ENCODE measurements at regions not wholly inside any gene's neighbourhood (a gene's known extent, or its start where the extent isn't known, plus 50 kb on each side); places are given as distances from the start of the nearest gene placed in this dataset.

- Histone ChIP-seq H2AFZ (ENCODE audit: low read depth, low read length) (no peak overlapping the region), H3K9ac (ENCODE audit: low read length) (no peak overlapping the region), H3K27me3 (ENCODE audit: insufficient read depth, low read depth, low read length) (no peaks in the 10 kb centered on the region), H3K9me3 (ENCODE audit: low read length) (no peaks in the 10 kb centered on the region), H3K79me2 (replicated peaks; ENCODE audit: insufficient read depth, low read length) (no peaks in the 10 kb centered on the region), H3K27ac (ENCODE audit: low read length) (no peak overlapping the region), H3K4me3 (ENCODE audit: low read length) (no peak overlapping the region), H3F3A (ENCODE audit: insufficient read depth, low read length, poor library complexity, severe bottlenecking) (no peaks in the 10 kb centered on the region), H3K36me3 (ENCODE audit: insufficient read depth, low read length) (no peaks in the 10 kb centered on the region), H3K4me2 (ENCODE audit: low read length) (no peak overlapping the region), H3K9me2 (ENCODE audit: insufficient read depth, low read length) (no peaks in the 10 kb centered on the region), H4K20me1 (ENCODE audit: insufficient read depth) (no peaks in the 10 kb centered on the region)
- TF ChIP-seq, protein P1, sequence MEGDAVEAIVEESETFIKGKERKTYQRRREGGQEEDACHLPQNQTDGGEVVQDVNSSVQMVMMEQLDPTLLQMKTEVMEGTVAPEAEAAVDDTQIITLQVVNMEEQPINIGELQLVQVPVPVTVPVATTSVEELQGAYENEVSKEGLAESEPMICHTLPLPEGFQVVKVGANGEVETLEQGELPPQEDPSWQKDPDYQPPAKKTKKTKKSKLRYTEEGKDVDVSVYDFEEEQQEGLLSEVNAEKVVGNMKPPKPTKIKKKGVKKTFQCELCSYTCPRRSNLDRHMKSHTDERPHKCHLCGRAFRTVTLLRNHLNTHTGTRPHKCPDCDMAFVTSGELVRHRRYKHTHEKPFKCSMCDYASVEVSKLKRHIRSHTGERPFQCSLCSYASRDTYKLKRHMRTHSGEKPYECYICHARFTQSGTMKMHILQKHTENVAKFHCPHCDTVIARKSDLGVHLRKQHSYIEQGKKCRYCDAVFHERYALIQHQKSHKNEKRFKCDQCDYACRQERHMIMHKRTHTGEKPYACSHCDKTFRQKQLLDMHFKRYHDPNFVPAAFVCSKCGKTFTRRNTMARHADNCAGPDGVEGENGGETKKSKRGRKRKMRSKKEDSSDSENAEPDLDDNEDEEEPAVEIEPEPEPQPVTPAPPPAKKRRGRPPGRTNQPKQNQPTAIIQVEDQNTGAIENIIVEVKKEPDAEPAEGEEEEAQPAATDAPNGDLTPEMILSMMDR (IDR thresholded peaks at IDR 0.05; ENCODE audit: poor library complexity, severe bottlenecking), result no peak
- TF ChIP-seq SMC3 (conservative IDR thresholded peaks at IDR 0.05; ENCODE audit: poor library complexity), result no peak
- no peak for TF ChIP-seq EP300 (conservative IDR thresholded peaks at IDR 0.05; ENCODE audit: poor library complexity, severe bottlenecking)
- TF ChIP-seq REST (IDR thresholded peaks at IDR 0.05; ENCODE audit: borderline replicate concordance), result no peak
- TF ChIP-seq MXI1 (conservative IDR thresholded peaks at IDR 0.05; ENCODE audit: poor library complexity, severe bottlenecking), result no peak
- no peak for TF ChIP-seq TAF1 (IDR thresholded peaks at IDR 0.05; ENCODE audit: low read depth)
- TF ChIP-seq POLR2AphosphoS5 (IDR thresholded peaks at IDR 0.05), result no peak
- no peak for TF ChIP-seq EZH2 (IDR thresholded peaks at IDR 0.05; ENCODE audit: borderline replicate concordance, insufficient read depth, low read length, poor library complexity, severe bottlenecking)
- no peak for TF ChIP-seq RAD21 (conservative IDR thresholded peaks at IDR 0.05)
Observed at GRCh38 chr2:120935339-120936313, 200.0 kb downstream of the GLI2 start.

GRCh38 chr2:120936476-120937334 lies 201.0 kb downstream of the GLI2 start:
- H3K27me3 ChIP-seq (ENCODE audit: insufficient read depth, low read depth, low read length), result no peaks in the 10 kb centered on the region
- no peaks in the 10 kb centered on the region for H3K9me2 ChIP-seq (ENCODE audit: insufficient read depth, low read length)
- H4K20me1 ChIP-seq (ENCODE audit: insufficient read depth), result no peaks in the 10 kb centered on the region
- H3K4me2 ChIP-seq (ENCODE audit: low read length), result no peak overlapping the region
- TF ChIP-seq EP300 (conservative IDR thresholded peaks at IDR 0.05; ENCODE audit: poor library complexity, severe bottlenecking) (no peak), TAF1 (IDR thresholded peaks at IDR 0.05; ENCODE audit: low read depth) (no peak), EZH2 (IDR thresholded peaks at IDR 0.05; ENCODE audit: borderline replicate concordance, insufficient read depth, low read length, poor library complexity, severe bottlenecking) (no peak), MXI1 (conservative IDR thresholded peaks at IDR 0.05; ENCODE audit: poor library complexity, severe bottlenecking) (no peak), RAD21 (conservative IDR thresholded peaks at IDR 0.05) (no peak), POLR2AphosphoS5 (IDR thresholded peaks at IDR 0.05) (no peak), SMC3 (conservative IDR thresholded peaks at IDR 0.05; ENCODE audit: poor library complexity) (no peak), REST (IDR thresholded peaks at IDR 0.05; ENCODE audit: borderline replicate concordance) (no peak)
- TF ChIP-seq, protein P1 (IDR thresholded peaks at IDR 0.05; ENCODE audit: poor library complexity, severe bottlenecking), result no peak
- H3K9ac ChIP-seq (ENCODE audit: low read length), result no peak overlapping the region
- no peaks in the 10 kb centered on the region for H3K79me2 ChIP-seq (replicated peaks; ENCODE audit: insufficient read depth, low read length)
- H3K27ac ChIP-seq (ENCODE audit: low read length), result no peak overlapping the region
- H3K36me3 ChIP-seq (ENCODE audit: insufficient read depth, low read length), result no peaks in the 10 kb centered on the region
- no peaks in the 10 kb centered on the region for H3F3A ChIP-seq (ENCODE audit: insufficient read depth, low read length, poor library complexity, severe bottlenecking)
- H3K4me3 ChIP-seq (ENCODE audit: low read length), result no peak overlapping the region
- H3K9me3 ChIP-seq (ENCODE audit: low read length), result no peaks in the 10 kb centered on the region
- H2AFZ ChIP-seq (ENCODE audit: low read depth, low read length), result no peak overlapping the region

All from neural cell (in vitro differentiated cells).